ENCODE measurements at regions not wholly inside any gene's neighbourhood (a gene's known extent, or its start where the extent isn't known, plus 50 kb on each side); places are given as distances from the start of the nearest gene placed in this dataset.

- TF ChIP-seq, protein P1, sequence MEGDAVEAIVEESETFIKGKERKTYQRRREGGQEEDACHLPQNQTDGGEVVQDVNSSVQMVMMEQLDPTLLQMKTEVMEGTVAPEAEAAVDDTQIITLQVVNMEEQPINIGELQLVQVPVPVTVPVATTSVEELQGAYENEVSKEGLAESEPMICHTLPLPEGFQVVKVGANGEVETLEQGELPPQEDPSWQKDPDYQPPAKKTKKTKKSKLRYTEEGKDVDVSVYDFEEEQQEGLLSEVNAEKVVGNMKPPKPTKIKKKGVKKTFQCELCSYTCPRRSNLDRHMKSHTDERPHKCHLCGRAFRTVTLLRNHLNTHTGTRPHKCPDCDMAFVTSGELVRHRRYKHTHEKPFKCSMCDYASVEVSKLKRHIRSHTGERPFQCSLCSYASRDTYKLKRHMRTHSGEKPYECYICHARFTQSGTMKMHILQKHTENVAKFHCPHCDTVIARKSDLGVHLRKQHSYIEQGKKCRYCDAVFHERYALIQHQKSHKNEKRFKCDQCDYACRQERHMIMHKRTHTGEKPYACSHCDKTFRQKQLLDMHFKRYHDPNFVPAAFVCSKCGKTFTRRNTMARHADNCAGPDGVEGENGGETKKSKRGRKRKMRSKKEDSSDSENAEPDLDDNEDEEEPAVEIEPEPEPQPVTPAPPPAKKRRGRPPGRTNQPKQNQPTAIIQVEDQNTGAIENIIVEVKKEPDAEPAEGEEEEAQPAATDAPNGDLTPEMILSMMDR (conservative IDR thresholded peaks at IDR 0.05; ENCODE audit: low read length), result no peak
- TF ChIP-seq EZH2phosphoT487 (IDR thresholded peaks at IDR 0.05; ENCODE audit: borderline replicate concordance), result no peak
Observed at GRCh38 chr12:77751939-77752338, 78.8 kb upstream of the NAV3 start.

Measured in Loucy (cell line).